Body of pancreas (tissue), 4 donors: ENCODE measurements at regions not wholly inside any gene's neighbourhood (a gene's known extent, or its start where the extent isn't known, plus 50 kb on each side); places are given as distances from the start of the nearest gene placed in this dataset.

Experiments
- POLR2A ChIP-seq, 3 donors: fragments of 450-650 bp; IDR thresholded peaks; one replicate each; pipeline ENCODE4 v1.6.1; 2016; ENCODE audit warnings: antibody characterized with exemption in 3 of 3, mild to moderate bottlenecking in 2 of 3
- TF ChIP-seq, protein P1 (sequence below), 7 experiments: fragments of 450-650 bp in 4 of 7; fragments of 200-600 bp in 3 of 7; sonication (generic) in 3 of 7; IDR thresholded peaks; one replicate each; pipeline ENCODE4 v1.5.1; 2016 to 2019; ENCODE audit warnings: antibody characterized with exemption in 7 of 7

DNA sequence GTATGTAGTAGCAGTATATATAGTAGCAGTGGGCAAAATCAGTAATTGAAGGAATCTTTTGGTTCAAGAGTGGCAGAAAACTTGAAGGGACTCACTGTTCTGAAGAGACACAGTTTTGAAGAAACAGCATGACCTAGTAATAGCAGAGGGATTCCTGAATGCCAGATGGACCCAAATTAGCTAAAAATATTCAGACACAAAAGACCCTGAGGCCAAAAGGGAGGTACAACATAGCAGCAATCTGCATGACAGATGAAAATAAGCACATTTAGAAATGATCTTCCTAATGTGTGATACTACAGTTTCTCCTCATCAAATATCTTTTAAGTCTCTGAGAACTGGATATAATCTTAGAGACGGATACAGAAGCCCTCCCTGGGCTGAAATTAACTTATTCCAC, 536.6 kb downstream of the PPARGC1A start:
- TF ChIP-seq, protein P1, sequence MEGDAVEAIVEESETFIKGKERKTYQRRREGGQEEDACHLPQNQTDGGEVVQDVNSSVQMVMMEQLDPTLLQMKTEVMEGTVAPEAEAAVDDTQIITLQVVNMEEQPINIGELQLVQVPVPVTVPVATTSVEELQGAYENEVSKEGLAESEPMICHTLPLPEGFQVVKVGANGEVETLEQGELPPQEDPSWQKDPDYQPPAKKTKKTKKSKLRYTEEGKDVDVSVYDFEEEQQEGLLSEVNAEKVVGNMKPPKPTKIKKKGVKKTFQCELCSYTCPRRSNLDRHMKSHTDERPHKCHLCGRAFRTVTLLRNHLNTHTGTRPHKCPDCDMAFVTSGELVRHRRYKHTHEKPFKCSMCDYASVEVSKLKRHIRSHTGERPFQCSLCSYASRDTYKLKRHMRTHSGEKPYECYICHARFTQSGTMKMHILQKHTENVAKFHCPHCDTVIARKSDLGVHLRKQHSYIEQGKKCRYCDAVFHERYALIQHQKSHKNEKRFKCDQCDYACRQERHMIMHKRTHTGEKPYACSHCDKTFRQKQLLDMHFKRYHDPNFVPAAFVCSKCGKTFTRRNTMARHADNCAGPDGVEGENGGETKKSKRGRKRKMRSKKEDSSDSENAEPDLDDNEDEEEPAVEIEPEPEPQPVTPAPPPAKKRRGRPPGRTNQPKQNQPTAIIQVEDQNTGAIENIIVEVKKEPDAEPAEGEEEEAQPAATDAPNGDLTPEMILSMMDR (IDR thresholded peaks at IDR 0.05): no peak
- no peak for TF ChIP-seq POLR2A (IDR thresholded peaks at IDR 0.05)
